Left ventricle myocardium superior (tissue), 1 donor: ENCODE measurements at regions not wholly inside any gene's neighbourhood (a gene's known extent, or its start where the extent isn't known, plus 50 kb on each side); places are given as distances from the start of the nearest gene placed in this dataset.

Experiments used
- ATAC-seq: fragments of 200-7000 bp; cut with Tn5 transposase; one replicate; pipeline ENCODE4 v1.9.1; 2020; ENCODE audit warnings: mild to moderate bottlenecking, moderate library complexity
- DNase-seq: peaks from one replicate; pipeline ENCODE4 v3.0.0-alpha.2; 2020
- intact Hi-C: fragments of 100-400 bp; cut with micrococcal nuclease; formaldehyde crosslinking; loops from one replicate; pipeline ENCODE4 v1.11.0; 2022
- donor health status: DM: no; HTN: yes; CAD: no; lungs with severe emphysema.

DNA sequence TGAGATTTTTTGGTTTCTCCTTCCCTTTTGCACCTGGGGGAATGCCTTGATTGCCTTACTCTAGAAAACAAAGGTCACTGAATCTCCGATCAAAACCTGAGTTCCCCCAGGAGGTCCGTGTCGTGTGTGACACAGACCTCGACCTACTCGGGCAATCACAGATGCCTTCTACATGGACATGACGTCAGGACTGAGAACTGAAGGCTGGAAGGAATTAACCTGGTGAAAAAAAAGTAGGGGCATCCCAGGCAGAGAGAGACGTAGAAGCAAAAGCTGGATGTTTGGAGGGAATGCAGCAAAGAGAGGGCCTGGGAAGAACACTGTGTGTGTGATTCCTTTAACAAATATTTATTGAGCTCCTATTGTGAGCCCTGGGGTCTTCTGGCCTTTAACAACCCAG, 178.0 kb downstream of the PRDM2 start:
- DNase-seq (no peak), ATAC-seq (no peak)
- intact Hi-C loops = no loop called here

- intact Hi-C loops = no loop called here
- no peak for ATAC-seq
- no peak for DNase-seq
These were observed 178.5 kb downstream of the PRDM2 start for GRCh38 chr1:13878451-13878850.

GRCh38 chr1:13881385-13882088, 181.5 kb downstream of the PRDM2 start:
- intact Hi-C loops = no loop called here
- ATAC-seq = no peak

DNA sequence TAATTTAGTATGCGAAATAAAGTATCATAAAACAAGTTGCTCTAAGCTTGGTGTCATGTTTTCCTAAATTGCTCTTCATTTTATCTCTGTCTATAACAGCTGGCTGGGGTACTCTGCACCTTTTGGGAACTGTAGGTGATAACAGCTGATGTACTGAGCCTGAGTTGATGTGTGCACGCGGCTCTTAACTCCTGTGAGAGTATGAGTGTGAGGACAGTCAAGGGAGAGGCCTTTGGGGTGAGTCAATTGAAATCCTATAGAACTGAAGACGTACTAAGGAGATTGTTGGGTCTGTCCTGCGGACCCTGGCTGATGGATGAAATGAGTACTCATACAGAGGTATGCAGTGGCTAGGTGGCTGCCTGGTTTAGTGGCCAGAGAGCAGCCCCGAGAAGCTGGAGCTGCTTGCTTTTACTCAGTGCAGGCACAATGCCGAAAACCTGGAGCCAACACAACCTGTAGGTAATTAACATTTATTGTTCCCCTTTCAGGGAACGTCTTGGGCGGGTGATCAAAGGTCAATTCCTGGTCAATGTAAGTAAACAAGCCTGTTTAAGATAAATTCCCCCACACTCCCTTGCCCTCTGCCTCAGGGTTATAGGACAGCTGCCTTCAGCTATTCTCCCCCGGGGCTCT, 188.5 kb downstream of the PRDM2 start:
- no peak for ATAC-seq
- intact Hi-C loops = no loop called here
- DNase-seq = no peak

More at GRCh38 chr1:13881385-13882088, 181.5 kb downstream of the PRDM2 start:
- no peak for DNase-seq

DNA sequence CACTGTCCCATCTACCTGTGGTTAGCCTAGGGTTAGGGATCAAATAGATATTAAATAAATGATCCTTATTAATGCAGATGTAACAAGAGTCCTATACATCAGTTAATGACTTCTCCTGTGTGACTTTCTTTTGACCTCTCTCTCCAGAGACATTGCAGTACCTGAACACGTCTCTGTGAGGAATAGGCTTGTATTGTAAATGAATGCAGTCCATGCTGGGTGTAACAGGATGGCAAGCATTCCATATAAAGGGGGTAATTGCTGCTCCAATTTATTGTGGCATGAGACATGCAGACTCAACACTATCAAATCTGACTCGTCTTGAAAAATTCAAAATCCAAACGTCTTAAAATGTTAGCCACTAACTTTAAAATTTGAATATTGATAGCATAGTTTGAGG, 189.5 kb downstream of the PRDM2 start:
- no peak for DNase-seq
- intact Hi-C loops = no loop called here
- no peak for ATAC-seq

GRCh38 chr1:13890766-13891165, 190.8 kb downstream of the PRDM2 start:
- intact Hi-C loops = no loop called here
- no peak for DNase-seq

DNA sequence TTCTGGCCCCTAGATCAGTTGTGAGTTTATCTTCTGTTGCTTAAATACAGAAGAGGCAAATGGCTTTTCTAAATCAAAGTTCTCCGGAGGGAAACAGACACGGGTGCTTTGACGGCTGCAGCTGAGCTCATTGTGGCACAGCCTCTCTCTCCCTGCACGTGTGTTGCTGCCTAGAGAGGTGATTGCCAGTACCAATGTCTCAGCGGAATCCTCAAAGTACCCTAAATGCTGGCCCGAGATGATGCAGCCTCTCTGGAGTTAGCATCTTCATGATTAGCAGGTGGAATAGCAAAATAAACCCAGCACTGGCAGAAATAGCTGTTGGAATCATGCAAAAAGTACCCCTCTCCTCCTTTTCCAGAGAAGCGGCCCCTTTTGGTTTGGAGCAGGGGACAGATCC, 192.2 kb downstream of the PRDM2 start:
- DNase-seq (no peak), ATAC-seq (no peak)
- intact Hi-C loops = no loop called here

More at GRCh38 chr1:13890766-13891165, 190.8 kb downstream of the PRDM2 start:
- no peak for ATAC-seq

- intact Hi-C loops = no loop called here
- DNase-seq = peak; percentile 56
- ATAC-seq = peak; percentile 66
These were observed 192.8 kb downstream of the PRDM2 start for GRCh38 chr1:13892671-13893325.

DNA sequence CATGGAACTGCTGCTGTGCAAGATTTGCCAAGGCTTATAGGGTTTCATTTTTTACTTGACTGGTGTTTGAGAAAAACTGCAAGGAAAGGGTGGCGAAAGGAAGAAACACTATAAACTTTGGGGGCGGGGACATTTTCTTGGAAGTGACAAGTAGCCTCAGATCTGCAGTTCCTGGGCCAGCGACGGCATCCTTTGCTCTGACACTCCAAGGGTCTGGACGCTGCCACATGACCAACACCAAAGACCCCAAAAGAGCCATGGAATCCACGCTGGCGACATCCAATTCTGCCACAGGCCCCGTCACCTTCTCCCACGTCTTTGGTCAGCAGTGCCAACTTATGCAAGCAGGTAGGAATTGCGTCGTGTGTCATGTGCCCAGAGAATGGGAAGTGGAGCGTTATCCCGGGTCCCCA, 193.4 kb downstream of the PRDM2 start:
- intact Hi-C loops = no loop called here
- ATAC-seq = no peak
- no peak for DNase-seq

DNA sequence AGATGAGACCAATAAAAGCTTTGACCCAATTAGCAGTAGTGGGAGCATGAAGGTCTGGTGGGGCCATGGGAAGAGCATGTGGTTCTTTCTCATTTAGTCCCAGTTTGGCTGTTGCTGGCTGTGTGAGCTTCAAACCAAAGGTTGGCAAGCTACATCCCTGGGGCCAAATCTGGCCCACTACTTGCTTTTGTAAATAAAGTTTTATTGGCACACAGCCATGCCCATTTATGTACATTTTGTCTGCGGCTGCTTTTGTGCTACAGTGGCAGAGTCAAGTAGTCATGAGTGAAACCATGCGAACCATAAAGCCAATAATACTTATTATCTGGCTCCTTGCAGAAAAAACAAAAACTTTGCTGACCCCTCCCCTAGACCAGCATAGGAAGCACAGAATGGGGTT, 196.9 kb downstream of the PRDM2 start:
- DNase-seq (no peak), ATAC-seq (no peak)
- intact Hi-C loops = no loop called here

DNA sequence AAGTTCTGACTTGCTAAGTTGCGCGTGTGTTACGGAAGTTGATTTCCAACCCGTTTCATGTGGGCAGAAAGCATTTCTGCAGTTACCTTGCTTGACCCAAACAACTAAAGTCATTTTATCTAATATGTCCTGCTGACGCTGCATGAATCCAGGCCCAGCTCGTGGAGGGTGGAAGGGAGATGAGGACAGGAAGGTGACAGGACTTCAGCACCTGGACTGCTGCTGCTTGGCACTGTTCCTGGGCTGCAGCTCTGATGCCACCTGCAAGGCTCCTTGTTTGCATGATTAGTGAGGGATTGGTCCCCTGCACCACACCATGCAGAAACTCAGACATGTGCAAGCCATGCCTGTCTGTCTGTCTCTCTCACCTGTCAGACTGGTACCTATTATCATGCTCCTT, 198.4 kb downstream of the PRDM2 start:
- ATAC-seq (no peak), DNase-seq (no peak)
- intact Hi-C loops = no loop called here

GRCh38 chr1:13899856-13900255, 199.9 kb downstream of the PRDM2 start:
- intact Hi-C loops = no loop called here
- ATAC-seq = no peak
- DNase-seq = no peak

- intact Hi-C loops = no loop called here
- no peak for DNase-seq
- ATAC-seq = no peak
These were observed 200.6 kb downstream of the PRDM2 start for GRCh38 chr1:13900583-13900982.

- DNase-seq (no peak), ATAC-seq (no peak)
- intact Hi-C loops = no loop called here
These were observed 201.1 kb downstream of the PRDM2 start for GRCh38 chr1:13901039-13901438.

GRCh38 chr1:13901597-13901996, 201.6 kb downstream of the PRDM2 start:
- ATAC-seq = no peak
- intact Hi-C loops = no loop called here
- no peak for DNase-seq

GRCh38 chr1:13908128-13908527, 208.1 kb downstream of the PRDM2 start:
- ATAC-seq (no peak), DNase-seq (no peak)
- intact Hi-C loops = no loop called here

- DNase-seq = no peak
- no peak for ATAC-seq
- intact Hi-C loops = no loop called here
These were observed 212.0 kb downstream of the PRDM2 start for GRCh38 chr1:13911697-13912619.

DNA sequence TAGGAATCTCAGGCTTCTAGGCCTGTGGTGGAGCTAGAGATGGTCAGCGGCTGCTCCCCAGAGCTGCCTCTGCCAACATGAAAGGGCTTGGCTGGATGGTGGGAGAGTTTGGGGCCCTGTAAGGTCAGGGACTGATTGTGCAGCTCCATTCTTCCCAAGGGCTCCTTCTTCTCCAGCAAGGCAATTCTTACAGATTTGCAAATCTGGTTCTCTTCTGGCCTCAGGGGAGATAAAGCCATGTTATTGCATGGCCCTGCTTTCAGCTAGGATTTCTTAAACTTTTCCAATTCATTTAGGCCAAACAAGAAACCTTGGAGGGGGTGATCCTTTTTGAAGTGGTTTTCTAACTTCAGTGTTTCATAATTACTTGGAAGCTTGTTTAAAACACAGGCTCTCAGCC, 213.4 kb downstream of the PRDM2 start:
- intact Hi-C loops = no loop called here
- no peak for DNase-seq
- peak; percentile 36 for ATAC-seq

- DNase-seq (no peak), ATAC-seq (no peak)
- intact Hi-C loops = no loop called here
These were observed 216.5 kb downstream of the PRDM2 start for GRCh38 chr1:13916530-13916929.

DNA sequence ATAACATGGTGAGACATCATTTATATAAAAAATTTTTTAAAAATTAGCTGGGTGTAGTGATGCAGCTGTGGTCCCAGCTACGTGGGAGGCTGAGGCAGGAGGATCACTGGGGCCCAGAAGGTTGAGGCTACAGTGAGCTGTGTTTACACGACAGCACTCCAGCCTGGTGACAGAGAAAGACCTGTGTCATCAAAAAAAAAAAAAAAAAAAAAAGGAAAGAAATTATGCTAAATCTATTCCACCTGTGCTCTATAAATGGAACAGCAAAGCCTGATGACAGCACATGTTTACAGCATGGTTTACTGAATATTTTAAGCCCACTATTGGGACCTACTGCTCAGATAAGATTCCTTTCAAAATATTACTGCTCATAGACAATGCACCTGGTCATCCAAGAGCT, 217.6 kb downstream of the PRDM2 start:
- intact Hi-C loops = no loop called here

More for the DNA sequence above, 217.6 kb downstream of the PRDM2 start:
- DNase-seq = no peak
- no peak for ATAC-seq
